ENCODE measurements at regions not wholly inside any gene's neighbourhood (a gene's known extent, or its start where the extent isn't known, plus 50 kb on each side); places are given as distances from the start of the nearest gene placed in this dataset.

DNA sequence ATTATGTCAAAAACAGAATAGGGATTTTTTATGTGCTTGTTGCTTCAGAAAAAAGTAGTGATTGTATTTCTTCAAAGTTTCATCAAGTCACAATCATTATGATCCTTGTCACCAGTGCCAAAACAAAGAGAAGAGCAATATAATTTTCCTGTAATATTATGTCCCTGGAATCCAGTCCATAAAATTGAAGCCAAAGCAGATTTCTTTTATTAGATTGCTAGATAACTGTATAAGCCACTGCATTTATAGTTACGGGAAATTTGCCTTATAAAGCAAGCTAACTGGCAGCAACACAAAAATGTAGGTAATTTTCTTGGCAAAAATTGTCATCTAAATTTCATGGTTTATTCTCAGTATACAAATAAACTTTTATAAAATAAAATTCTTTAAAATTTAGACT lies 296.1 kb upstream of the ANKRD50 start:
- TF ChIP-seq RAD21 (IDR thresholded peaks at IDR 0.05; ENCODE audit: low read length) (no peak), MAFK (IDR thresholded peaks at IDR 0.05; ENCODE audit: low read depth, low read length) (no peak)
- no peak overlapping the region for H2AK5ac ChIP-seq (ENCODE audit: low read depth, low read length)
- in situ Hi-C loops (cut with MboI; ENCODE audit: low sequenced_read_pairs) (no loop called here), intact Hi-C loops (cut with micrococcal nuclease) (no loop called here), dilution Hi-C loops (cut with HindIII; ENCODE audit: low sequenced_read_pairs, unreplicated experiment) (no loop called here)
- POLR2A ChIA-PET (ENCODE audit: unreplicated experiment), result no interaction called here
- H3K9me1 ChIP-seq (ENCODE audit: insufficient read depth, low read length), result no peaks in the 10 kb centered on the region
- WGBS, 2 experiments (ENCODE audit: extremely low coverage in 2 of 2, insufficient read length in 1 of 2), result no CpG with 5 or more reads among the region's 1 CpG
- no TSS peak for BruUV-seq (replicated peaks)
- no peak overlapping the region for H3K4me2 ChIP-seq (ENCODE audit: low read depth, low read length)
- H4K8ac ChIP-seq (ENCODE audit: low read depth in 2 of 2, low read length in 2 of 2), result no peak overlapping the region
- no peaks in the 10 kb centered on the region for H3K79me1 ChIP-seq (ENCODE audit: low read depth in 1 of 2, low read length in 2 of 2)
- H3K4me3 ChIP-seq (ENCODE audit: insufficient read depth, low read depth, low read length), result no peak overlapping the region
- H2BK5ac ChIP-seq (ENCODE audit: low read depth, low read length, poor library complexity, severe bottlenecking), result no peak overlapping the region
- no peak overlapping the region for H2BK120ac ChIP-seq (ENCODE audit: low read depth, low read length)
- ATAC-seq (ENCODE audit: low read depth) (no peak), DNase-seq (no peak)
- no peak overlapping the region for H2BK15ac ChIP-seq (ENCODE audit: low read depth, low read length)
- no peaks in the 10 kb centered on the region for H3K9me3 ChIP-seq (ENCODE audit: control insufficient read depth, insufficient read depth, low read length)
- H3K23ac ChIP-seq (ENCODE audit: low read depth, low read length), result no peak overlapping the region
- H3K4ac ChIP-seq (ENCODE audit: low read depth, low read length), result no peak overlapping the region
- no peak overlapping the region for H3K14ac ChIP-seq (replicated peaks; ENCODE audit: low read depth, low read length)
- H3K36me3 ChIP-seq (ENCODE audit: control insufficient read depth, insufficient read depth, low read length), result no peaks in the 10 kb centered on the region
- H4K20me1 ChIP-seq (ENCODE audit: insufficient read depth, low read length), result no peaks in the 10 kb centered on the region
- no peaks in the 10 kb centered on the region for H3K4me1 ChIP-seq (ENCODE audit: control insufficient read depth, insufficient read depth, low read length)
- H4K91ac ChIP-seq (ENCODE audit: insufficient read depth, low read depth, low read length), result no peak overlapping the region
- no peak overlapping the region for H2AK9ac ChIP-seq (replicated peaks; ENCODE audit: low read depth, low read length, poor library complexity)
- H4K5ac ChIP-seq (ENCODE audit: low read depth, low read length), result no peak overlapping the region
- CTCF ChIA-PET, result no interaction called here
- no peak overlapping the region for H3K18ac ChIP-seq (ENCODE audit: low read depth, low read length)
- no peak overlapping the region for H3K56ac ChIP-seq (ENCODE audit: extremely low read depth, insufficient read depth, low read length)
- H2AFZ ChIP-seq (replicated peaks; ENCODE audit: low read length, poor library complexity), result no peak overlapping the region
- H2BK20ac ChIP-seq (ENCODE audit: low read depth, low read length), result no peak overlapping the region
- no peak overlapping the region for H3K27ac ChIP-seq (ENCODE audit: insufficient read depth, low read length)
- no peak overlapping the region for H3K9ac ChIP-seq (ENCODE audit: low read depth, low read length)
- H3K27me3 ChIP-seq (ENCODE audit: control insufficient read depth, insufficient read depth, low read length), result no peaks in the 10 kb centered on the region

All from IMR-90 (cell line).